HAP-1 (cell line): ENCODE measurements at regions not wholly inside any gene's neighbourhood (a gene's known extent, or its start where the extent isn't known, plus 50 kb on each side); places are given as distances from the start of the nearest gene placed in this dataset.

ENCODE experiments used
- DNase-seq, 2 experiments: peaks; one replicate each; pipeline ENCODE4 v3.0.0-alpha.2; 2016 to 2020; ENCODE audit warnings: low spot score in 2 of 2
- H3K27me3 ChIP-seq: fragments of 250-450 bp; sonication (Bioruptor Pico); 2 replicates; pipeline ENCODE4 v1.5.1; 2020; ENCODE audit warnings: low read depth, mild to moderate bottlenecking, moderate library complexity
- H3K36me3 ChIP-seq: fragments of 250-450 bp; sonication (Bioruptor Pico); replicated peaks from 2 replicates; pipeline ENCODE4 v1.5.1; 2020; ENCODE audit warnings: mild to moderate bottlenecking
- H3K4me1 ChIP-seq: fragments of 250-450 bp; sonication (Bioruptor Pico); 2 replicates; pipeline ENCODE4 v1.5.1; 2020; ENCODE audit warnings: mild to moderate bottlenecking
- H3K4me3 ChIP-seq: fragments of 250-450 bp; sonication (Bioruptor Pico); 2 replicates; pipeline ENCODE4 v1.5.1; 2020; ENCODE audit warnings: mild to moderate bottlenecking, moderate library complexity
- H3K9me3 ChIP-seq: fragments of 250-450 bp; sonication (Bioruptor Pico); 2 replicates; pipeline ENCODE4 v1.5.1; 2020; ENCODE audit warnings: mild to moderate bottlenecking, moderate library complexity
- in situ Hi-C: fragments of 300-500 bp; cut with MboI; formaldehyde crosslinking; loops from 3 replicates; pipeline ENCODE4 v1.14.3; 2020; ENCODE audit warnings: low sequenced_read_pairs, inconsistent platforms, mixed read lengths

- H3K4me3 ChIP-seq: no peak overlapping the region
- no peaks in the 10 kb centered on the region for H3K4me1 ChIP-seq
- H3K9me3 ChIP-seq: no peaks in the 10 kb centered on the region
- in situ Hi-C loops: no loop called here
- H3K27me3 ChIP-seq: no peaks in the 10 kb centered on the region
- no peaks in the 10 kb centered on the region for H3K36me3 ChIP-seq
- DNase-seq: no peak
Observed at GRCh38 chr12:34390171-34390841, 368.0 kb downstream of the ALG10 start.

DNA sequence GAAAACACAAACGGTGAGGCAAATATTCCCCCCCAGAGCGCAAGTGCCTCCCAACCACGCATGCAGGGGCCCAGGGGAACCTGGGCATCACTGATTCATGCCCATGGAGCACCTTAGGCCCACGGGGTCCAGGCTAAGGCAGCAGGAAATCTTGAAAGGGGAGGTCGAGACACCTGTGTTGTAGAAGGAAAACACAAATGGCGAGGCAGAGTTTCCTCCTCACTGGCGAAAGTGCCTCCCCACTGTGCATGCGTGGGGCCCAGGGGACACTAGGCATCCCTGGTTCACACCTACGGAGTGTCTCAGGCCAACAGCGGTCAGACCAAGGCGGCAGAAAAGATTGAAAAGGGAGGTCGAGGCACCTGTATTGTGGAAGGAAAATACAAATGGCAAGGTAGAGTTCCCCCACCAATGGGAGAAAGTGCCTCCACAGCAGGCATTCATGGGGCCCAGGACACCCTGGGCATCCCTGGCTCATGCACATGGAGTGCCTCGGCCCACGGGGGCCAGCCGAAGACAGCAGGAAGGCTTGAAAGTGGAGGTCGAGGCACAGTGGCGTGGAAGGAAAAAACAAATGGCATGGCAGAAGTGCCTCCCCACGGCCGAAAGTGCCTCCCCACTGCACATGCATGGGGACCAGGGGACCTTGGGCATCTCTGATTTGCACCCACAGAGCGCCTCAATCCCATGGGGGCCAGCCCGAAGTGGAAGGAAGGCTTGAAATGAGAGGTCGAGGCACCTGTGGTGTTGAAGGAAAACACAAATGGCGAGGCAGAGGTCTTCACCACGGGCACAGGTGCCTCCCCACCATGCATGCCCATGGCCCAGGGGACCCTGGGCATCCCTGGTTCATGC, 368.8 kb downstream of the ALG10 start:
- Histone ChIP-seq H3K9me3 (no peaks in the 10 kb centered on the region), H3K4me1 (no peaks in the 10 kb centered on the region), H3K36me3 (no peaks in the 10 kb centered on the region), H3K27me3 (no peaks in the 10 kb centered on the region), H3K4me3 (no peak overlapping the region)
- in situ Hi-C loops: no loop called here
- DNase-seq: no peak

DNA sequence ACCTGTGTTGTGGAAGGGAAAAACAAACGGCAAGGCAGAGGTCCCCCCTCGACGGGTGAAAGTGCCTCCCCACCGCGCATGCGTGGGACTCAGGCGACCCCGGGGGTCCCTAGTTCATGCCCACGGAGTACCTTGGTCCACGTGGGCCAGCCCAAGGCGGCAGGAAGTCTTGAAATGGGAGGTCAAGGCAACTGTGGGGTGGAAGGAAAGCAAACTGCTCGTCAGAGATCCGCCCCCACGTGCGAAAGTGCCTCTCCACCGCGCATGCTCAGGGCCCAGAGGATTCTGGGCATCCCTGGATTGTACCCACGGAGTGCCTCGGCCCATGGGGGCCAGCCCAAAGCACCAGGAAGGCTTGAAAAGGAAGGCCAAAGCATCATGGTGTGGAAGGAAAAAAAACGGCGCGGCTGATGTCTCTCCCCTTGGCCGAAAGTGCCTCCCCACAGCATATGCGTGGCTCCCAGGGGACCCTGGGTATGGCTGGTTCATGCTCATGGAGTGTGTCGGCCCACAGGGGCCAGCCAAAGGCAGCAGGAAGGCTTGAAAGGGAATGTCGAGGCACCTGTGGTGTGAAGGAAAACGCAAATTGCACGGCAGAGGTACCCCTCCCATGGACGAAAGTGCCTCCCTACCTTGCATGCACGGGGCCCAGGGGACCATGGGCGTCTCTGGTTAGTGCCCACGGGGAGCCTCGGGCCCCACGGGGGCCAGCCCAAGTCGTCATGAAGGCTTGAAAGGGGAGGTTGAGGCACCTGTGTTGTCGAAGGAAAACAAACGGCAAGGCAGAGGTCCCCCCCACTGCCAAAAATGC, 369.7 kb downstream of the ALG10 start:
- in situ Hi-C loops: no loop called here
- Histone ChIP-seq H3K27me3 (no peaks in the 10 kb centered on the region), H3K9me3 (no peaks in the 10 kb centered on the region), H3K4me1 (no peaks in the 10 kb centered on the region), H3K4me3 (no peak overlapping the region), H3K36me3 (no peaks in the 10 kb centered on the region)
- no peak for DNase-seq

GRCh38 chr12:34392741-34393085, 370.4 kb downstream of the ALG10 start:
- Histone ChIP-seq H3K4me1 (no peaks in the 10 kb centered on the region), H3K9me3 (no peaks in the 10 kb centered on the region), H3K27me3 (no peaks in the 10 kb centered on the region), H3K36me3 (no peaks in the 10 kb centered on the region), H3K4me3 (no peak overlapping the region)
- in situ Hi-C loops: no loop called here
- no peak for DNase-seq

DNA sequence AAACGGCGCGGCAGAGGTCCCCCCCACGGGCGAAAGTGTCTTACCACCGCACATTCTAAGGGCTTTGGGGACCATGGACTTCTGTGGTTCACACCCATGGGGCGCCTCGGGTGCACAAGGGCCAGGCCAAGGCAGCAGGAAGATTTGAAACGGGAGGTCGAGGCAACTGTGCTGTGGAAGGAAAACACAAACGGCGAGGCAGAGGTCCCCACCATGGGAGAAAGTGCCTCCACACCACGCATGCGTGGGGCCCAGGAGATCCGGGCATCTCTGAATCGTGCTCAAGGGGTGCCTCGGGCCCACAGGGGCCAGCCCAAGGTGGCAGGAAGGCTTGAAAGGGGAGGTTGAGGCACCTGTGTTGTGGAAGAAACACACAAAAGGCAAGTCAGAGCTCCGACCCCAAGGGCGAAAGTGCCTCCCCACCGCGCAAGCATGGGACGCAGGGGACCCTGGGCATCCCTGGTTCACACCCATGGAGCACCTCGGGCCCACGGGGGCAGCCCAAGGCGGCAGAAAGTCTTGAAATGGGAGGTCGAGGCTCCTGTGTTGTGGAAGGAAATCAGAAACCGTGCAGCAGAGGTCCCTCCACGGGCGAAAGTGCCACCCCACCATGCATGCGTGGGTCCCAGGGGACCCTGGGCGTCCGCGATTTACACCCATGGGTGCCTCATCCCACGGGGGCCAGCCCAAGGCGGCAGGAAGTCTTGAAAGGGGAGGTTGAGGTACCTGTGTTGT, 371.0 kb downstream of the ALG10 start:
- in situ Hi-C loops: no loop called here
- no peaks in the 10 kb centered on the region for H3K4me1 ChIP-seq
- H3K27me3 ChIP-seq: no peaks in the 10 kb centered on the region
- no peaks in the 10 kb centered on the region for H3K36me3 ChIP-seq
- H3K4me3 ChIP-seq: no peak overlapping the region
- no peaks in the 10 kb centered on the region for H3K9me3 ChIP-seq
- no peak for DNase-seq

DNA sequence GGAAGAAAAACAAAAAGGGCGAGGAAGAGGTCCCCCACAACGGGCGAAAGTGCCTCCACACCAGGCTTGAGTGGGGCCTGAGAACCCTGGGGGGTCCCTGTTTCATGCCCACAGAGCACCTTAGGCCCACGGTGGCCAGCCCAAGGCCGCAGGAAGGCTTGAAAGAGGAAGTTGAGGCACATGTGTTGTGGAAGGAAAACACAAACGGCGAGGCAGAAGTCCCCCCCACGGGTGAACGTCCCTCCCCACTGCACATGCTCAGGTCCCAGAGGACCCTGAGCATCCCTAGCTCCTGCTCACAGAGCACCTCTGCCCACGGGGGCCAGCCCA, 371.5 kb downstream of the ALG10 start:
- H3K27me3 ChIP-seq: no peaks in the 10 kb centered on the region
- no peak for DNase-seq
- H3K4me1 ChIP-seq: no peaks in the 10 kb centered on the region
- H3K36me3 ChIP-seq: no peaks in the 10 kb centered on the region
- no peak overlapping the region for H3K4me3 ChIP-seq
- in situ Hi-C loops: no loop called here
- no peaks in the 10 kb centered on the region for H3K9me3 ChIP-seq

DNA sequence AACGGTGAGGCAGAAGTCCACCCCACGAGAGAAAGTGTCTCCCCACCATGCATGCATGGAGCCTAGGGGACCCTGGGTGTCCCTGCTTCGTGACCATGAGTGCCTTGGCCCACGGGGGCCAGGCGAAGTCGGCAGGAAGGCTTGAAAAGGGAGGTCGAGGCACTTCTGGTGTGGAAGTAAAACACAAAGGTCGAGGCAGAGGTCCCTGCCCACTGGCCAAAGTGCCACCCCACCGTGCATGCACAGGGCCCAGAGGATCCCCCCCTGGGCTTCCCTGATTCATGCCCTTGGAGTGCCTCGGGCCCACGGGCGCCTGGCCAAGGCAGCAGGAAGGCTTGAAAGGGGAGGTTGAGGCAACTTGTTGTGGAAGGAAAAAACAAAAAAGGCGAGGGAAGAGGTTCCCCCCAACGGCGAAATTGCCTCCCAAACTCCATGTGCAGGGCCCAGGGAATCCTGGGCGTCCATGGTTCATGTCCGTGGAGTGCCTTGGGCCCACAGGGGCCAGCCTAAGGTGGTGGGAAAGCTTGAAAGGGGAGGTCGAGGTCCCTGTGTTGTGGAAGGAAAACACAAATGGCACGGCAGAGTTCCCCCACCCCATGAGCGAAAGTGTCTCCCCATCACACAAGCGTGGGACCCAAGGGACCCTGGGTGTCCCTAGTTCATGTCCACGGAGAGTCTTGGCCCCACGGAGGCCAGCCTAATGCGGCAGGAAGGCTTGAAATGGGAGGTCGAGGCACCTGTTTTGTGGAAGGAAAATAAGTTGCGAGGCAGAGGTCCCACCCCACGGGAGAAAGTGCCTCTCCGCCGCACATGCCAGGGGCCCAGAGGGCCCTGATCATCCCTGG, 372.1 kb downstream of the ALG10 start:
- no peaks in the 10 kb centered on the region for H3K4me1 ChIP-seq
- H3K27me3 ChIP-seq: no peaks in the 10 kb centered on the region
- H3K9me3 ChIP-seq: no peaks in the 10 kb centered on the region
- H3K4me3 ChIP-seq: no peak overlapping the region
- in situ Hi-C loops: no loop called here
- no peaks in the 10 kb centered on the region for H3K36me3 ChIP-seq
- DNase-seq: no peak

DNA sequence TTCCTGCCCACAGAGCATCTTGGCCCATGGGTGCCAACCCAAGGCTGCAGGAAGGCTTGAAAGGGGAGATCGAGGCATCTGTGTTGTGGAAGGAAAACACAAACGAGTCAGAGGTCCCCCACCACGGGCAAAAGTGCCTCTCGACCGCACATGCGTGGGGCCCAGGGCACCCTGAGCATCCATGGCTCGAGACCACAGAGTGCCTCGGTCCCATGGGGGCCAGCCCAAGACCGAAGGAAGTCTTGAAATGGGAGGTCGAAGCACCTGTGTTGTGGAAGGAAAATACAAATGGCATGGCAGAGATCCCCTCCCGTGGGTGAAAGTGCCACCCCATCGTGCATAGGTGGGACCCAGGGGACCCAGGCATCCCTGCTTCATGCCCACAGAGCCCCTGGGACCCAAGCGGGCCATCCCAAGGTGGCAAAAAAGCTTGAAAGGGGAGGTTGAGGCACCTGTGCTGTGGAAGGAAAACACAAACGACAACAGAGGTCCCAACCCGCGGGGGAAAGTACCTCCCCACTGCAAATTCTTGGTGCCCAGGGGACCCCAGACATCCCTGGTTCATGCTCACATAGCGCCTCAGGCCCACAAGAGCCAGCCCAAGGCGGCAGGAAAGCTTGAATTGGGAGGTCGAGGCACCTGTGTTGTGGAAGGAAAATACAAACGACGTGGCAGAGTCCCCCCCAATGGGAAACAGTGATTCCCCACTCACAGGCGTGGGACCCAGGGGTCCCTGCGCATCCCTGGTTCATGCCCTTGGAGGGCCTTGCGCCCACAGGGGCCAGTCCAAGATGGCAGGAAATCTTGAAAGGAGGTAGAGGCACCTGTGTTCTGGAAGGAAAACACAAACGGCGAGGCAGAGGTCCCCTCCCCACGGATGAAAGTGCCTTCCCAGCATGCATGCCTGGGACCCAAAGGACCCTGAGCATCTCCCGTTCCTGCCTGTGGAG, 373.0 kb downstream of the ALG10 start:
- Histone ChIP-seq H3K4me3 (no peak overlapping the region), H3K9me3 (no peaks in the 10 kb centered on the region), H3K36me3 (no peaks in the 10 kb centered on the region), H3K27me3 (no peaks in the 10 kb centered on the region), H3K4me1 (no peaks in the 10 kb centered on the region)
- no peak for DNase-seq
- in situ Hi-C loops: no loop called here

DNA sequence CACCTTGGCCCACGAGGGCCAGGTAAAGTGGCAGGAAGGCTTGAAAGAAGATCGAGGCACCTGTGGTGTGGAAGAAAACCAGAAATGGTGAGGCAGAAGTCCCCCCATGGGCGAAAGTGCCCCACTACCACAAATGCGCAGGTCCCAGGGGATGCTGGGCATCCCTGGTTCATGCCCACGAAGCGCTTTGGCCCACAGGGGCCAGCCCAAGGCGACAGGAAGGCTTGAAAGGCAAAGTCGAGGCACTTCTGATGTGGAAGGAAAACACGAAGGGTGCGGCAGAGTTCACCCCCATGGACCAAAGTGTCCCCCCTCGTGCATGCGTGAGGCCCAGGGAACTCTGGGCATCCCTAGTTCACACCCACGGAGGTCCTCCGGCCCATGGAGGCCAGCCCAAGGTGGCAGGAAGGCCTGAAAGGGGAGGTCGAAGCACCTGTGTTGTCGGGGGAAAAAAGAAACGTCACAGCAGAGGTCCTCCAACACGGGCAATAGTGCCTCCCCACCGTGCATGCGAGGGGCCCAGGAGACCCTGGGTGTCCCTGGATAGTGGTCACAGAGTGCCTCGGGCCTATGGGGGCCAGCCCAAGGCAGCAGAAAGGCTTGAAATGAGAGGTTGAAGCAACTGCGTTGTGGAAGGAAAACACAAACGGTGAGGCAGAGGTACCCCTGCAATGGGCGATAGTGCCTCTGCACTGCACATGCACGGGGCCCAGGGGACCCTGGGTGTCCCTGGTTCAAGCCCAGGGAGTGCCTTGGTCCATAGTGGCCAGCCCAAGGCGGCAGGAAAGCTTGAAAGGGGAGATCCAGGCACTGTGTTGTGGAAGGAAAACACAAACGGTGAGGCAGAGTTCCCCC, 373.9 kb downstream of the ALG10 start:
- Histone ChIP-seq H3K4me1 (no peaks in the 10 kb centered on the region), H3K36me3 (no peaks in the 10 kb centered on the region), H3K9me3 (no peaks in the 10 kb centered on the region), H3K27me3 (no peaks in the 10 kb centered on the region), H3K4me3 (no peak overlapping the region)
- DNase-seq: peak in 1 of 2 experiments; percentile 1
- in situ Hi-C loops: no loop called here

GRCh38 chr12:34396861-34397590, 374.7 kb downstream of the ALG10 start:
- in situ Hi-C loops: no loop called here
- Histone ChIP-seq H3K4me1 (no peaks in the 10 kb centered on the region), H3K9me3 (no peaks in the 10 kb centered on the region), H3K27me3 (no peaks in the 10 kb centered on the region), H3K36me3 (no peaks in the 10 kb centered on the region), H3K4me3 (no peak overlapping the region)
- DNase-seq: peak in 1 of 2 experiments; percentile 1
